ENCODE measurements at regions not wholly inside any gene's neighbourhood (a gene's known extent, or its start where the extent isn't known, plus 50 kb on each side); places are given as distances from the start of the nearest gene placed in this dataset.

GRCh38 chr14:89537911-89538310, 120.9 kb upstream of the FOXN3 start:
- ATAC-seq: no peak
- Histone ChIP-seq H3K27ac (no peak overlapping the region), H3K27me3 (ENCODE audit: low read depth) (no peaks in the 10 kb centered on the region), H3K9me3 (no peaks in the 10 kb centered on the region), H3K4me3 (no peak overlapping the region), H3K4me1 (peaks cover 16% of the 10 kb centered on the region), H3K36me3 (no peaks in the 10 kb centered on the region)
- TF ChIP-seq, protein P1, sequence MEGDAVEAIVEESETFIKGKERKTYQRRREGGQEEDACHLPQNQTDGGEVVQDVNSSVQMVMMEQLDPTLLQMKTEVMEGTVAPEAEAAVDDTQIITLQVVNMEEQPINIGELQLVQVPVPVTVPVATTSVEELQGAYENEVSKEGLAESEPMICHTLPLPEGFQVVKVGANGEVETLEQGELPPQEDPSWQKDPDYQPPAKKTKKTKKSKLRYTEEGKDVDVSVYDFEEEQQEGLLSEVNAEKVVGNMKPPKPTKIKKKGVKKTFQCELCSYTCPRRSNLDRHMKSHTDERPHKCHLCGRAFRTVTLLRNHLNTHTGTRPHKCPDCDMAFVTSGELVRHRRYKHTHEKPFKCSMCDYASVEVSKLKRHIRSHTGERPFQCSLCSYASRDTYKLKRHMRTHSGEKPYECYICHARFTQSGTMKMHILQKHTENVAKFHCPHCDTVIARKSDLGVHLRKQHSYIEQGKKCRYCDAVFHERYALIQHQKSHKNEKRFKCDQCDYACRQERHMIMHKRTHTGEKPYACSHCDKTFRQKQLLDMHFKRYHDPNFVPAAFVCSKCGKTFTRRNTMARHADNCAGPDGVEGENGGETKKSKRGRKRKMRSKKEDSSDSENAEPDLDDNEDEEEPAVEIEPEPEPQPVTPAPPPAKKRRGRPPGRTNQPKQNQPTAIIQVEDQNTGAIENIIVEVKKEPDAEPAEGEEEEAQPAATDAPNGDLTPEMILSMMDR (IDR thresholded peaks at IDR 0.05): no peak
- no peak for DNase-seq
- intact Hi-C loops (cut with DNase I): no loop called here

DNA sequence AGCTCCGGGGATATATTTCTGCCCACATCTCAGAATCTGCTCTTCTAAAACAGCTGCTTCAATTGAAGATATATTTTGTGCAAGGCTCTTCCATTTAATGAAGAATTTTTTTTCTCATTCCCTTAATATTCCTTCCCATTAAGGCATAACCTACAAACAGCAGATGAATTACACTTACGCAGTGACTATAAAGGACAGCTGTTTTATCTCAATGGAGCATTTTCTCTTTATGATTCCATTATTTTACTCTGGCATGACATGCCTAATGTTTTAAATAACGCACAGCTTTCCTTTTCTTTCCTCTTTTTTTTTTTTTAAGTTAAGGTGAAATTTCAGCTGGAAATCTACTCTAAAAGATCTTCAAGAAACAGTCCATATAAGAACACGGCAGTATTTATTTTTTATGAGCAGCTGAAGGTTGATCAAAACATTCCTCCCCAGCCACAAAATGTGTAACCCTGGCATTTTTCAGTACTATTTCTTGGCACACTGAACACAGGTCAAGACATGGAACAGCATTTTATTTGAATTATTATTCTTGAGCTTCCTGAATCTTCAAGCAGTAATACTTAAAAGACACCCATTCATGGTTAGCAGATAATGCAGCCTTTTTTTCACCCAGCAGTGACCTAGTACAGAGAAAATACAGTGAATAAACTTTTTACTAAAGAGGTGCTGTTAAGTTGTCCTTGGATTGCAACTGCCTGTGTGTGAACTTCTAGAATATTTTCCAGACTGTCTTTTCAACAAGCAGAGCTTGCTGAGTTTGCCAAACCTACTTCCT, 118.1 kb upstream of the FOXN3 start:
- DNase-seq (no peak), ATAC-seq (no peak)
- TF ChIP-seq, protein P1 (IDR thresholded peaks at IDR 0.05): no peak
- H3K4me3 ChIP-seq: no peak overlapping the region
- H3K27me3 ChIP-seq (ENCODE audit: low read depth): no peaks in the 10 kb centered on the region
- intact Hi-C loops (cut with DNase I): no loop called here
- no peak overlapping the region for H3K27ac ChIP-seq
- no peaks in the 10 kb centered on the region for H3K9me3 ChIP-seq
- no peaks in the 10 kb centered on the region for H3K36me3 ChIP-seq
- H3K4me1 ChIP-seq: peaks cover 16% of the 10 kb centered on the region

GRCh38 chr14:89533766-89534165, 116.7 kb upstream of the FOXN3 start:
- Histone ChIP-seq H3K27me3 (ENCODE audit: low read depth) (no peaks in the 10 kb centered on the region), H3K4me1 (peaks cover 16% of the 10 kb centered on the region), H3K27ac (no peak overlapping the region), H3K9me3 (no peaks in the 10 kb centered on the region), H3K4me3 (no peak overlapping the region), H3K36me3 (no peaks in the 10 kb centered on the region)
- DNase-seq: no peak
- TF ChIP-seq, protein P1 (IDR thresholded peaks at IDR 0.05): no peak
- ATAC-seq: no peak
- intact Hi-C loops (cut with DNase I): no loop called here

DNA sequence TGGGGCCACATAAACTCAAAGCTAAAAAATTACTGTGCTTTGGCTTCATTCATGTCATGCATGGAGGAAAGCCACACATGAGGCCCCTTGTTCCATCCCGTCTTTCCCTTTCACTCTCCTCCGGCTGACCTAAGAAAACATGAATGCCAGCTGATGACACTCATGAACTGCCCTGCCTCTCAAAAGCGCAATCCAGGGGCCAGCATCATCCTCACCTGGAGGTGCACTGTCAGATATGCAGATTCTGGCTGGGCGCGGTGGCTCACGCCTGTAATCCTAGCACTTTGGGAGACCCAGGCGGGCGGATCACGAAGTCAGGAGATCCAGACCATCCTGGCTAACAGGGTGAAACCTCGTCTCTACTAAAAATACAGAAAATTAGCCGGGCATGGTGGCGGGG, 116.1 kb upstream of the FOXN3 start:
- no peak for ATAC-seq
- H3K27ac ChIP-seq: no peak overlapping the region
- no peak overlapping the region for H3K4me3 ChIP-seq
- DNase-seq: no peak
- no peaks in the 10 kb centered on the region for H3K9me3 ChIP-seq
- peaks cover 16% of the 10 kb centered on the region for H3K4me1 ChIP-seq
- intact Hi-C loops (cut with DNase I): no loop called here
- TF ChIP-seq, protein P1 (IDR thresholded peaks at IDR 0.05): no peak
- no peaks in the 10 kb centered on the region for H3K27me3 ChIP-seq (ENCODE audit: low read depth)
- H3K36me3 ChIP-seq: no peaks in the 10 kb centered on the region

GRCh38 chr14:89531661-89532335, 114.8 kb upstream of the FOXN3 start:
- no peak for ATAC-seq
- intact Hi-C loops (cut with DNase I): no loop called here
- no peaks in the 10 kb centered on the region for H3K36me3 ChIP-seq

More at GRCh38 chr14:89531661-89532335, 114.8 kb upstream of the FOXN3 start:
- DNase-seq: no peak
- Histone ChIP-seq H3K9me3 (no peaks in the 10 kb centered on the region), H3K27ac (no peak overlapping the region), H3K4me1 (peaks cover 16% of the 10 kb centered on the region), H3K4me3 (no peak overlapping the region), H3K27me3 (ENCODE audit: low read depth) (no peaks in the 10 kb centered on the region)
- TF ChIP-seq, protein P1 (IDR thresholded peaks at IDR 0.05): no peak

Measured in lower lobe of right lung (tissue), 2 donors.